ENCODE measurements at regions not wholly inside any gene's neighbourhood (a gene's known extent, or its start where the extent isn't known, plus 50 kb on each side); places are given as distances from the start of the nearest gene placed in this dataset.
"Not testable (repeated sequence)": the region's sequence is repeated elsewhere in the genome, so short reads cannot be mapped to it uniquely, and the experiment has no call there.

- no peak for DNase-seq
- in situ Hi-C loops (cut with HindIII; ENCODE audit: low pct_ligation_motif_present, low pct_unique_long_range_greater_than_20kb, low sequenced_read_pairs): no loop called here
These were observed 58.9 kb upstream of the LYZL2 start for GRCh38 chr10:30688456-30688855.

GRCh38 chr10:30687698-30688213, 58.2 kb upstream of the LYZL2 start:
- DNase-seq: peak; percentile 66
- in situ Hi-C loops (cut with HindIII; ENCODE audit: low pct_ligation_motif_present, low pct_unique_long_range_greater_than_20kb, low sequenced_read_pairs): no loop called here

- in situ Hi-C loops (cut with HindIII; ENCODE audit: low pct_ligation_motif_present, low pct_unique_long_range_greater_than_20kb, low sequenced_read_pairs): no loop called here
- no peak for DNase-seq
These were observed 57.2 kb upstream of the LYZL2 start for GRCh38 chr10:30686708-30687107.

- no peak for DNase-seq
- in situ Hi-C loops (cut with HindIII; ENCODE audit: low pct_ligation_motif_present, low pct_unique_long_range_greater_than_20kb, low sequenced_read_pairs): no loop called here
These were observed 53.9 kb upstream of the LYZL2 start for GRCh38 chr10:30683496-30683895.

GRCh38 chr10:30682377-30683199, 53.0 kb upstream of the LYZL2 start:
- in situ Hi-C loops (cut with HindIII; ENCODE audit: low pct_ligation_motif_present, low pct_unique_long_range_greater_than_20kb, low sequenced_read_pairs): not testable (repeated sequence)
- peak; percentile 90 for DNase-seq

- no peak for DNase-seq
- in situ Hi-C loops (cut with HindIII; ENCODE audit: low pct_ligation_motif_present, low pct_unique_long_range_greater_than_20kb, low sequenced_read_pairs): no loop called here
These were observed 51.4 kb upstream of the LYZL2 start for GRCh38 chr10:30680908-30681307.

All from ACHN (cell line).